Keratinocyte (primary cell): ENCODE measurements at regions not wholly inside any gene's neighbourhood (a gene's known extent, or its start where the extent isn't known, plus 50 kb on each side); places are given as distances from the start of the nearest gene placed in this dataset.
"Not testable (repeated sequence)": the region's sequence is repeated elsewhere in the genome, so short reads cannot be mapped to it uniquely, and the experiment has no call there.

Experiments used
- DNase-seq: peaks from one replicate; pipeline ENCODE4 v3.0.0-alpha.2; 2011; ENCODE audit warnings: low read depth, missing footprints, low spot score
- FAIRE-seq: peaks from 2 replicates; lab custom pipeline; 2011; peaks lifted over from hg19 to GRCh38; lab: Jason Lieb, UNC
- H2AFZ ChIP-seq: 2 replicates; pipeline ENCODE4 v1.6.0; 2012; ENCODE audit warnings: low read length, control low read depth, inconsistent platforms; ENCODE audit not compliant: control insufficient read depth
- H3K27ac ChIP-seq: 2 replicates; pipeline ENCODE4 v1.5.1; 2011; ENCODE audit warnings: low read length; ENCODE audit not compliant: control insufficient read depth, insufficient read depth
- H3K27me3 ChIP-seq: 3 replicates; pipeline ENCODE4 v1.6.0; 2011; ENCODE audit warnings: low read length; ENCODE audit not compliant: control insufficient read depth, insufficient read depth; ENCODE audit errors: extremely low read depth
- H3K36me3 ChIP-seq, 2 experiments: 2 replicates in 1 of 2; 3 replicates in 1 of 2; pipeline ENCODE4 v1.5.1; 2011; ENCODE audit warnings: low read length in 2 of 2, mild to moderate bottlenecking in 1 of 2; ENCODE audit not compliant: control insufficient read depth in 2 of 2, insufficient read depth in 2 of 2; ENCODE audit errors: extremely low read depth in 1 of 2
- H3K4me1 ChIP-seq: 3 replicates; pipeline ENCODE4 v1.5.1; 2011; ENCODE audit warnings: low read length; ENCODE audit not compliant: control insufficient read depth, insufficient read depth; ENCODE audit errors: extremely low read depth
- H3K4me2 ChIP-seq: 3 replicates; pipeline ENCODE4 v1.6.0; 2011; ENCODE audit warnings: low read depth, low read length; ENCODE audit not compliant: control insufficient read depth, insufficient read depth; ENCODE audit errors: extremely low read depth
- H3K4me3 ChIP-seq, 3 experiments: fragments of 200-600 bp in 1 of 3; sonication (generic) in 1 of 3; 2 replicates in 2 of 3; 3 replicates in 1 of 3; pipeline ENCODE4 v1.5.1; 2011 to 2016; ENCODE audit warnings: low read length in 3 of 3, mild to moderate bottlenecking in 3 of 3, control low read depth in 2 of 3, inconsistent platforms in 1 of 3, low read depth in 1 of 3, mixed read lengths in 1 of 3, mixed run types in 1 of 3, moderate library complexity in 1 of 3; ENCODE audit not compliant: control insufficient read depth in 2 of 3, insufficient read depth in 2 of 3; ENCODE audit errors: extremely low read depth in 1 of 3
- H3K79me2 ChIP-seq: 2 replicates; pipeline ENCODE4 v1.6.0; 2012; ENCODE audit warnings: low read length; ENCODE audit not compliant: control insufficient read depth, insufficient read depth
- H3K9ac ChIP-seq: 3 replicates; pipeline ENCODE4 v1.6.0; 2011; ENCODE audit warnings: low read length; ENCODE audit not compliant: control insufficient read depth, insufficient read depth; ENCODE audit errors: extremely low read depth
- H3K9me1 ChIP-seq: 3 replicates; pipeline ENCODE4 v1.6.0; 2011; ENCODE audit warnings: low read length; ENCODE audit not compliant: control insufficient read depth, insufficient read depth; ENCODE audit errors: extremely low read depth
- H3K9me3 ChIP-seq: 2 replicates; pipeline ENCODE4 v1.5.1; 2012; ENCODE audit warnings: low read depth, low read length; ENCODE audit not compliant: control insufficient read depth
- H4K20me1 ChIP-seq: 3 replicates; pipeline ENCODE4 v1.6.0; 2011; ENCODE audit warnings: low read length; ENCODE audit not compliant: control insufficient read depth, insufficient read depth; ENCODE audit errors: extremely low read depth
- EZH2 ChIP-seq: IDR thresholded peaks from one replicate; pipeline ENCODE4 v1.6.1; 2012; ENCODE audit warnings: inconsistent platforms, mild to moderate bottlenecking, low read length, moderate library complexity
- dilution Hi-C: fragments of 300-500 bp; cut with MboI; formaldehyde crosslinking; loops from one replicate; pipeline ENCODE4 v1.7.0; 2020; ENCODE audit warnings: low sequenced_read_pairs; ENCODE audit not compliant: extremely low pct_ligation_motif_present
- TF ChIP-seq, protein P1 (sequence below), 3 experiments: IDR thresholded peaks in 1 of 3; conservative IDR thresholded peaks in 1 of 3; optimal IDR thresholded peaks in 1 of 3; 2 replicates in 2 of 3; 3 replicates in 1 of 3; pipeline versions ENCODE3 to v1.5.1; 2011; ENCODE audit warnings: low read length in 3 of 3, mild to moderate bottlenecking in 3 of 3, moderate library complexity in 2 of 3, control low read depth in 1 of 3, inconsistent platforms in 1 of 3; ENCODE audit not compliant: insufficient read depth in 2 of 3; ENCODE audit errors: extremely low read depth in 1 of 3

DNA sequence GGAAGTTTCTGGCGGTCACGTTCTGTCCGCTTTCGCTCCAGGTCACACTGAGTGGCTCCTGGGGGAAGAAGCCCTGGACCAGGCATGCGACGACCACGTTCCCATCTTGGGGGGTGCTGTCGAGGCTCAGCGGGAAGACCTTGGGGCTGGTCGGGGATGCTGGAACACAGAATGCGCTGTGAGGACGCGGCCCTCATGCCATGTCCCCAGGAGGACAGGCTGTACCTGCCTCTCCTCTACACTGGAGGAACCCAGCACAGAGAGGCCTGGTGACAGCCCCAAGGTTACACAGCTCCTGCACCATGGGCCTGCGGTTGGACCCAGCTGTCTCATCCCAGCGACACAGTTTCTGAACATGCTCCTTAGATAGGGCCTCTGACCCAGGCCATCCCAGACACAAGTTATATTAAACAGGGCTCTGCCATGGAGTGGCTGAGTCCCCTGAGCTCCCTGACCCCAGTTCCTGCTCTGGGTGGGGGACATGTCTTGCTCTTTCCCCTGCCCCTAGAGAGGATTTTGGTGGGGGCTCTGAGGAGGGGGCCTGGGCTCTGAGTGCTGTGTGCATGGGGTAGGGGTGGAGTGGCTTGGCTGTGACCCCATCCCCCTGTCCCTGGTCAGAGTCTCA lies 62.0 kb downstream of the TMEM121 start:
- Histone ChIP-seq H3K9me3 (peaks cover 7% of the 10 kb centered on the region), H4K20me1 (no peaks in the 10 kb centered on the region), H2AFZ (no peak overlapping the region), H3K79me2 (no peaks in the 10 kb centered on the region), H3K4me3 (no peak overlapping the region), H3K9me1 (no peaks in the 10 kb centered on the region), H3K4me1 (no peaks in the 10 kb centered on the region), H3K9ac (no peak overlapping the region), H3K27ac (no peak overlapping the region), H3K36me3 (no peaks in the 10 kb centered on the region), H3K4me2 (no peak overlapping the region), H3K27me3 (no peaks in the 10 kb centered on the region)
- FAIRE-seq = no peak
- dilution Hi-C loops = no loop called here
- DNase-seq = no peak
- TF ChIP-seq, protein P1, sequence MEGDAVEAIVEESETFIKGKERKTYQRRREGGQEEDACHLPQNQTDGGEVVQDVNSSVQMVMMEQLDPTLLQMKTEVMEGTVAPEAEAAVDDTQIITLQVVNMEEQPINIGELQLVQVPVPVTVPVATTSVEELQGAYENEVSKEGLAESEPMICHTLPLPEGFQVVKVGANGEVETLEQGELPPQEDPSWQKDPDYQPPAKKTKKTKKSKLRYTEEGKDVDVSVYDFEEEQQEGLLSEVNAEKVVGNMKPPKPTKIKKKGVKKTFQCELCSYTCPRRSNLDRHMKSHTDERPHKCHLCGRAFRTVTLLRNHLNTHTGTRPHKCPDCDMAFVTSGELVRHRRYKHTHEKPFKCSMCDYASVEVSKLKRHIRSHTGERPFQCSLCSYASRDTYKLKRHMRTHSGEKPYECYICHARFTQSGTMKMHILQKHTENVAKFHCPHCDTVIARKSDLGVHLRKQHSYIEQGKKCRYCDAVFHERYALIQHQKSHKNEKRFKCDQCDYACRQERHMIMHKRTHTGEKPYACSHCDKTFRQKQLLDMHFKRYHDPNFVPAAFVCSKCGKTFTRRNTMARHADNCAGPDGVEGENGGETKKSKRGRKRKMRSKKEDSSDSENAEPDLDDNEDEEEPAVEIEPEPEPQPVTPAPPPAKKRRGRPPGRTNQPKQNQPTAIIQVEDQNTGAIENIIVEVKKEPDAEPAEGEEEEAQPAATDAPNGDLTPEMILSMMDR (optimal IDR thresholded peaks at IDR 0.05 in 1 of 3, IDR thresholded peaks at IDR 0.05 in 1 of 3, conservative IDR thresholded peaks at IDR 0.05 in 1 of 3; ENCODE audit: extremely low read depth in 1 of 3, insufficient read depth in 2 of 3, low read length in 3 of 3) = no peak
- no peak for TF ChIP-seq EZH2

DNA sequence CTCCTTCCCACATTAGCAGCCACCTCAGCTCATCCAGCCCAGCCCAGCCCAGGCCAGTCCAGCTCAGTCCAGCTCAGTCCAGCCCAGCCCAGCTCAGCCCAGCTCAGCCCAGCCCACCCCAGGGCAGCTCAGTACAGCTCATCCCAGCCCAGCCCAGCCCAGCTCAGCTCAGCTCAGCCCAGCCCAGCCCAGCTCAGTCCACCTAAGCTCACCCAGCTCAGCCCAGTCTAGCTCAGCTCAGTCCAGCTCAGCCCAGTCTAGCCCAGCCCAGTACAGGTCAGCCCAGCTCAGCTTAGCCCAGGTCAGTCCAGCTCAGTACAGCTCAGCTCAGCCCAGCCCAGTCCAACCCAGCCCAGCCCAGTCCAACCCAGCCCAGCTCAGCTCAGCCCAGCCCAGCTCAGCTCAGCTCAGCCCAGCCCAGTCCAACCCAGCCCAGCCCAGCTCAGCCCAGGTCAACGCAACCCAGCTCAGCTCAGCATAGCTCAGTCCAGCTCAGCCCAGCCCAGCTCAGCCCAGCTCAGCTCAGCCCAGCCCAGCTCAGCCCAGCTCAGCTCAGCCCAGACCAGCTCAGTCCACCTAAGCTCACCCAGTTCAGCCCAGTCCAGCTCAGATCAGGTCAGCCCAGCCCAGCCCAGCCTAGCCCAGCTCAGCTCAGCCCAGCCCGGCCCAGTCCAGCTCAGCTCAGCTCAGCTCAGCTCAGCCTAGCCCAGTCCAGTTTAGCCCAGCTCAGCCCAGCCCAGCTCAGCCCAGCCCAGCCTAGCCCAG lies 63.0 kb downstream of the TMEM121 start:
- dilution Hi-C loops = no loop called here
- Histone ChIP-seq H3K4me2 (no peak overlapping the region), H3K4me1 (no peaks in the 10 kb centered on the region), H3K27me3 (no peaks in the 10 kb centered on the region), H3K9me3 (peaks cover 7% of the 10 kb centered on the region), H3K36me3 (no peaks in the 10 kb centered on the region), H3K27ac (no peak overlapping the region), H4K20me1 (no peaks in the 10 kb centered on the region), H3K4me3 (no peak overlapping the region), H3K79me2 (no peaks in the 10 kb centered on the region), H2AFZ (no peak overlapping the region), H3K9me1 (no peaks in the 10 kb centered on the region), H3K9ac (no peak overlapping the region)
- TF ChIP-seq, protein P1 (optimal IDR thresholded peaks at IDR 0.05 in 1 of 3, IDR thresholded peaks at IDR 0.05 in 1 of 3, conservative IDR thresholded peaks at IDR 0.05 in 1 of 3; ENCODE audit: extremely low read depth in 1 of 3, insufficient read depth in 2 of 3, low read length in 3 of 3) = no peak
- TF ChIP-seq EZH2 = no peak
- DNase-seq (no peak), FAIRE-seq (no peak)

GRCh38 chr14:105589926-105590185 lies 63.5 kb downstream of the TMEM121 start:
- H3K4me3 ChIP-seq, H3K9me3 ChIP-seq, H3K36me3 ChIP-seq, H4K20me1 ChIP-seq, H3K9ac ChIP-seq, H3K79me2 ChIP-seq, H3K9me1 ChIP-seq, H2AFZ ChIP-seq, DNase-seq, H3K27me3 ChIP-seq, FAIRE-seq, H3K4me2 ChIP-seq, dilution Hi-C loops, H3K4me1 ChIP-seq, H3K27ac ChIP-seq: not testable (repeated sequence)
